AG04450 (cell line): ENCODE measurements at regions not wholly inside any gene's neighbourhood (a gene's known extent, or its start where the extent isn't known, plus 50 kb on each side); places are given as distances from the start of the nearest gene placed in this dataset.

Source experiments
- CTCF ChIA-PET: fragments of 300-600, 350-600 bp; formaldehyde crosslinking; extraction: SDS; loops from one replicate; lab custom pipeline; 2022; ENCODE audit warnings: antibody characterized with exemption, inconsistent platforms; lab: Charles Lee
- POLR2A ChIA-PET: fragments of 350-600 bp; formaldehyde crosslinking; extraction: SDS; loops from one replicate; lab custom pipeline; 2021; ENCODE audit warnings: antibody characterized with exemption, inconsistent platforms; lab: Yijun Ruan, JAX
- DNase-seq: peaks from one replicate; pipeline ENCODE4 v3.0.0-alpha.2; 2011; ENCODE audit warnings: low read depth, low spot score
- H3K27ac ChIP-seq: one replicate; pipeline ENCODE4 v1.5.1; 2012; ENCODE audit warnings: low read depth, low read length, control low read depth
- H3K27me3 ChIP-seq: one replicate; pipeline ENCODE4 v1.6.0; 2012; ENCODE audit warnings: low read length; ENCODE audit not compliant: control insufficient read depth, insufficient read depth
- H3K4me3 ChIP-seq: 2 replicates; pipeline ENCODE4 v1.5.1; 2011; ENCODE audit warnings: mild to moderate bottlenecking, low read depth, low read length, control low read depth
- H3K9me3 ChIP-seq: 2 replicates; pipeline ENCODE4 v1.5.1; 2012; ENCODE audit warnings: low read length; ENCODE audit not compliant: control insufficient read depth, insufficient read depth
- TF ChIP-seq, protein P1 (sequence below): IDR thresholded peaks from 2 replicates; pipeline ENCODE4 v1.5.1; 2011; ENCODE audit warnings: low read depth, low read length, control low read depth, inconsistent platforms

DNA sequence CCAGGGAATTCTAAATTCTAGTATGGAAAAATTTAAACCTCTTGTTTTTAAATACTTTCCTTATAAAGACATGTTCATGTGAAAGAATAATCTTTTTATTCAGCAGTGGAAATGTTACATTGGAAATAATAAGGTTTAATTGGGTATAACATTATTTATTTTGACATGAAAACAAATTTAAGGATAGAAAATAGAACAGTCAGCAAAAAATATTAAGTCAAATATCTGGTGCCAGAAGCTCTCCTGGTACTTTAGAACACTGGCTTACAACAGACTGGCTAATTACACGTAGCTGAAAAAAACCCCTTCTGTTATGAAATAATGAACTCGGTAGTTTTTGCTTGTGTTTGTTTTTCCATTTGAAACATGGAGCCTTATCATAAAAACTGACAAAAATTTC, 447.9 kb downstream of the DSEL start:
- H3K27ac ChIP-seq, result no peak overlapping the region
- POLR2A ChIA-PET, result no interaction called here
- no peak overlapping the region for H3K4me3 ChIP-seq
- no peak for DNase-seq
- CTCF ChIA-PET, result no interaction called here
- H3K27me3 ChIP-seq, result no peaks in the 10 kb centered on the region
- TF ChIP-seq, protein P1, sequence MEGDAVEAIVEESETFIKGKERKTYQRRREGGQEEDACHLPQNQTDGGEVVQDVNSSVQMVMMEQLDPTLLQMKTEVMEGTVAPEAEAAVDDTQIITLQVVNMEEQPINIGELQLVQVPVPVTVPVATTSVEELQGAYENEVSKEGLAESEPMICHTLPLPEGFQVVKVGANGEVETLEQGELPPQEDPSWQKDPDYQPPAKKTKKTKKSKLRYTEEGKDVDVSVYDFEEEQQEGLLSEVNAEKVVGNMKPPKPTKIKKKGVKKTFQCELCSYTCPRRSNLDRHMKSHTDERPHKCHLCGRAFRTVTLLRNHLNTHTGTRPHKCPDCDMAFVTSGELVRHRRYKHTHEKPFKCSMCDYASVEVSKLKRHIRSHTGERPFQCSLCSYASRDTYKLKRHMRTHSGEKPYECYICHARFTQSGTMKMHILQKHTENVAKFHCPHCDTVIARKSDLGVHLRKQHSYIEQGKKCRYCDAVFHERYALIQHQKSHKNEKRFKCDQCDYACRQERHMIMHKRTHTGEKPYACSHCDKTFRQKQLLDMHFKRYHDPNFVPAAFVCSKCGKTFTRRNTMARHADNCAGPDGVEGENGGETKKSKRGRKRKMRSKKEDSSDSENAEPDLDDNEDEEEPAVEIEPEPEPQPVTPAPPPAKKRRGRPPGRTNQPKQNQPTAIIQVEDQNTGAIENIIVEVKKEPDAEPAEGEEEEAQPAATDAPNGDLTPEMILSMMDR, result no peak
- no peaks in the 10 kb centered on the region for H3K9me3 ChIP-seq

DNA sequence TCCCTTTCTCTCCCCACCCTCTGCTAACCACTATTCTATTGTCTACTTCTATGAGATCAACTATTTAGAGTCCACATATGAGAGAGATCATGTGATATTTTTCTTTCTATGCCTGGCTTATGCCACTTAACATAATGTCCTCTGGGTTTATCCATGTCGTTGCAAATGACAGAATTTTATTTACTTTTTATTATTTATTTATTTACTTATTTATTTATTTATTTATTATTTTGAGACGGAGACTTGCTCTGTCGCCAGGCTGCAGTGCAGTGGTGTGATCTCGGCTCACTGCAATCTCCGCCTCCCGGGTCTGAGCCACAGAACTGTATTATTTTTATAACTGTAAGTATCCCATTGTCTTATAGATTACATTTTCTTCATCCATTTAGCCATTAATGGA, 443.4 kb upstream of the CDH19 start:
- POLR2A ChIA-PET, result no interaction called here
- Histone ChIP-seq H3K9me3 (peaks cover 24% of the 10 kb centered on the region), H3K27me3 (no peaks in the 10 kb centered on the region), H3K27ac (no peak overlapping the region), H3K4me3 (no peak overlapping the region)
- TF ChIP-seq, protein P1, result no peak
- CTCF ChIA-PET, result no interaction called here
- no peak for DNase-seq

DNA sequence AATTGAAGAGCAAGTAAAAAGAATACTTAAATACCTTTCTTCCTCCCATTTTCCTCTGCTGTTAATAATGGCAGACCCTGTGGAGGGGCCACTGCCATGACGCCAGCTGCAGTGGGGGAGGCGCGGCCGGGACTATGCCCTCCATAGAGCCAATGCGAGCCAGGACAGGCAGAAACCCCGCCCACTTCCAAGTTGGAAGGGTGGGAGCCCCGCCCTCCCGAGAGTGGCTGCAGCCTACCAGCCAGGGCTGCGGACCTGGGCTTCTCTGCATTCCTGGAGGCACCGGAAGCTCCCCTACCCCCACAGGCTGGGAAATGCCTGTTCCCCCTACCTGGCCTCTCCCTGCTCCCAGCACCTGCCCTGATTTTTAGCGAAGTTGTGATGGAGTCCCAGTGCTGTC, 439.4 kb upstream of the CDH19 start:
- TF ChIP-seq, protein P1, result no peak
- Histone ChIP-seq H3K27me3 (no peaks in the 10 kb centered on the region), H3K27ac (no peak overlapping the region), H3K9me3 (peaks cover 22% of the 10 kb centered on the region), H3K4me3 (no peak overlapping the region)
- DNase-seq, result no peak
- ChIA-PET CTCF (no interaction called here), POLR2A (no interaction called here)

DNA sequence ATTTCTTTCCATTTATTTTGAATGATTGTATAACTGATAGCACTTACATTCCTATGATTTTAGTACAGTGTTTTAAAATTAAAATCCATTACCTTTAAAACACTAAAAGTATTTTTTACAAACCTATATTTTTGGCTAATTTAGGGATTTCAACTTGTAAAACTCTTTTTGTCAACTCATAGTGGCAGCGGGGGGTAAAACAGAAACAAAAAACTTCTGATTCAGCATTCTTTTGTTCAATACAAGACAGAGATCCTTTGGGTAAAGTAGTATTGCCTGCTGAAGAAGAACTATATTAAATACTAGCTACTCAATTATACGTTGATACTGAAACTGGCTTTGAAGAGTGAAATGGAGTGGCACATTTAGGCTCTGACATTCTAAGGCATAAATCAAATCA, 437.4 kb upstream of the CDH19 start:
- H3K27ac ChIP-seq, result no peak overlapping the region
- POLR2A ChIA-PET, result no interaction called here
- TF ChIP-seq, protein P1, result no peak
- DNase-seq, result no peak
- peaks cover 20% of the 10 kb centered on the region for H3K9me3 ChIP-seq
- H3K27me3 ChIP-seq, result no peaks in the 10 kb centered on the region
- CTCF ChIA-PET, result no interaction called here
- no peak overlapping the region for H3K4me3 ChIP-seq

DNA sequence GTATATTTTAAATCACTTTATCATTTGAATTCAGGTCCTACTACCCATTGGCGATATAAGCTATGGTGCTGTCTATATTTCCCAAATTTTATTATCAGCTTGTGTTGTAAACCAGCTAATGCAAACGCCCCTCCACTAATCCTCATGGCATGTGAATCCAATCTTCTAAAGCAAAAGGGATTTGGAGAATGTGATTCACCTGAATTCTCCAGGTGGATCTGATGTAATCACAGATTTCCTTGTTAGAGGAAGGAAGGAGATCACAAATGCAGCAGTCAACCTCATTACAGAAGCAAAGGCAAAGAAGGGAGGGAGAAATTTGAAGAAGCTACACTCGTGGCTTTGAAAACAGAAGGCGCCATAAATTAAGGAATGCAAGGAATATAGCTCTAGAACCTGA, 431.1 kb upstream of the CDH19 start:
- POLR2A ChIA-PET, result no interaction called here
- no peak for DNase-seq
- Histone ChIP-seq H3K9me3 (no peaks in the 10 kb centered on the region), H3K4me3 (no peak overlapping the region), H3K27me3 (no peaks in the 10 kb centered on the region), H3K27ac (no peak overlapping the region)
- TF ChIP-seq, protein P1, result no peak
- CTCF ChIA-PET, result no interaction called here
